Left renal pelvis (tissue), 4 donors: ENCODE measurements at regions not wholly inside any gene's neighbourhood (a gene's known extent, or its start where the extent isn't known, plus 50 kb on each side); places are given as distances from the start of the nearest gene placed in this dataset.
"Not testable (repeated sequence)": the region's sequence is repeated elsewhere in the genome, so short reads cannot be mapped to it uniquely, and the experiment has no call there.

ENCODE experiments used
- DNase-seq, 4 donors: peaks; one replicate each; pipeline ENCODE4 v3.0.0-alpha.2; 2013; ENCODE audit warnings: low read depth in 4 of 4, low spot score in 3 of 4

DNA sequence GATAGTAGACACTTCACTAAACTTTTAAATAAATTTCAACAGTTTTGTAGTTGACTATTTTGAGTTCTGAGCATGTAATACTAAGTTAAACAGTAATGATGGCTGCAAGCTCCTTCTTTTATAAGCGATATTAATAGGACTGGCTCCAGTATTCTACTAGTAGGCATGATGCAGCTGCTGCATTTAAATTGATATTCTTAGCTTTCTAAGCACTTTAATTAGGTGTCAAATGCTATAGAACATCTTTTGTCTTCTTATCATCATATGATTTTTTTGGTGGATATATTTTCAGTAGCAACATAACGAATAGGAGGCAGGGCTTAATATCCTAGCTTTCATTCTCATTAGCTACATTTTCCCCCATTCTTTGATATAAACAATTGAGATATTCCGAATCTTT lies 141.1 kb downstream of the FBXO4 start:
- no peak for DNase-seq

DNA sequence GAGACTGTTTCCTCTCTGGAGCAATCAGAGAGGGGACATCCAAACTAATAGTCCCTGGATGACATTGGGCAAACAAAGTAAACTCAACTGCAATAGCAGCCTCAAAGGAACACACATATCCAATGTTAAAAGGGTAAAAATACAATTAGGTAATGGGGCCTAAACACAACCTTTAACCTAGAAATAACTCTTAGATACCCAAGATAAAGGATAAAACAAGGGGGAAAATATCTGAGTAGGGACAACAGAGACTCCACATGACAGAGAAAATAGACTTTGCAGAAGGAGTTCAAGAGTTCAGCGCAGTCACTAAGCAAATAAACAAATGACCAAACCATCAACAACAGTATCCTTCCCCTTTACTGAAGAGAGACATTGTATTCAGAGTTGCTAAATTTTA lies 149.3 kb downstream of the FBXO4 start:
- DNase-seq, result no peak

DNA sequence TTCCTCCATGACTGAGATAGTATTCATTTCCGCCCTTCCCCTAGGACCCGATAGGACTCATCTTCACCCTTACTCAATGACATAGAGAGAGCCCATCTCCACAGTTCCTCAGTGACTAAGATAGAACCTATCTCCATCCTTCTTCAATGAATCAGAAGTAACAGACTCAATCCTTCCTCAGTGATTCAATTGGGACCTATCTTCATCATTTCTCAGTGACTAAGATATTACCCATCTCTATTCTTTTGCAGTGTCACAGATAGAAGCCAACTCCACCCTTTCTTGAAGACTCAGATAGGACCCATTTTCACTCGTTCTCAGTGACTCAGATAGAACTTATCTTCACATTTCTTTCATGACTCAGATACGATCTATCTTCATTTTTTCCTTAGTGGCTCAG lies 164.6 kb downstream of the FBXO4 start:
- no peak for DNase-seq

DNA sequence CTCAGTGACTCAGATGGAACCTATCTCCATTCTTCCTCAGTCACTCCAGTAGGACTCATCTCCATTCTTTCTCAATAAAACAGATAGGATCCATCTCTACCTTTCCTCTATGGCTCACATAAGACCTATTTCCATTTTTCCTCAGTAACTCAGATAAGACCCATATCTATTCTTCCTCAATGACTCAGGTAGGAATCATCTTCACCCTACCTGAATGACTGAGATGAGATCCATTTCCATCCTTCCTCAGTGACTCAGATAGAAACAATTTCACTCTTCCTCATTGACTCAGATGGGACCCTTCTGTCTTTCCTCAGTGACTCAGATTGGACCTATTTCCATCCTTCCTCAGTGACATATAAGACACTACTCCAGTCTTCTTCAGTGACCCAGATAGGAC lies 165.1 kb downstream of the FBXO4 start:
- DNase-seq, result no peak

DNA sequence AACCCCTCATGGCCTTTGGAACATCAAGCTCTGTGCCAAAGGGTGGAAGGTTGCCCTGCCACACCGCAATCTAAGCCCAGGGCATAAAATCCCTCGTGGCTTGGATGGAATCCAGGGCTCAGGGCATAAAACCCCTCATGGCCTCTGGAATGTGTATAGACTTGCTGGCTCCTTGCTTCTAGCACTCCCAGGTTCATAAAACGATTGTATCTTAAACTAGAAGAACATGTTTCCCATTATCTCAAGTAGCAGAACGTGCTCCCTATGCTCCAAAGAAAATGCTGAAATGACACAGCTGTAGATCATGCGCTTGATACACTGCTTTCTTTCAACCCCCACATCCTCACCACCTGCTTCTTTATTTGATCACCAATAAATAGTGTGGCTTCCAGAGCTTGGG lies 174.8 kb downstream of the FBXO4 start:
- not testable (repeated sequence) for DNase-seq

DNA sequence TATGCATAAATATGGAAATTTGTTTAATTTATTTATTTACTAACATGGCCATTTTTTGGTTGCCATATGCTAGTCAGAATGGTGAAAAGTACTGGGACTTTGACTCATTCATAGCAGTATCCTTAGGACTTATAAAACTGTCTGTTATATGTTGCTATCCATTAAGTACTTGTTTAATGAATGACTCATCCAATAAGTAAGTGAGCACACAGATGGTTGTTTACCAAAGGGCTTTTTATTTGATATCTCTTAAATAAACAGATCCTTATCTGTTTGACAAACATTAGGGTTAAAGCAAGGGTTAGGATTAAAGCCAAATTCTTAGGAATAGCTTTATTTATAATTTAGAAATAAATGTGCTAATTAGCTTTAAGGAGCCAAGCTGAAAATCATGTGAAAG lies 183.4 kb downstream of the FBXO4 start:
- no peak for DNase-seq

DNA sequence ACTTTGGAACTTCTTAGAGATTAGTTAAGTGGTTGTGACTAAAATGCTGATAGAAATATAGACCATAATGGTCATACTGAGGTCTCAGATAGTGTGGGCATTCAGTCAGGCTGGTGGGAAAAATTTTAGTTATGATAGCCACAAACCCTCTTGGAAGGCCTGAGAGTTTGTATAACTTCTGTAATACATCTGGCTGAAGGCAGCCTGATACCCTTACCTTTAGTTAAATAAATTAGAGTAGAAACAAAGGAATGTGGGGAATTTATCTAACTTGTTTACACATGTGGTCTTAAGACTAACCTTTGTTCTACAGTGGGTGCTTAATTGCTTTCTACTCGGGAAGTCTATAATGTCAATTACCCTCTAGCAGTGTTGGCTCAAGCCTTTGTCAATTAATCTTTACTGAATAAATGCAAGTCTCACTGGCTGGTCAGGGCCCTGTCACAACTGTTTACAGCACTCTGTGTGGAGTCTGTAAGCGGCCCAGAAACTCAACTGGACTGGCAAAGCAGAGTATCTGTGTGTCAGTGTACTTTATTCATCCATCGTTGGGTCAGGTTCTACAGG lies 184.0 kb downstream of the FBXO4 start:
- DNase-seq, result no peak

DNA sequence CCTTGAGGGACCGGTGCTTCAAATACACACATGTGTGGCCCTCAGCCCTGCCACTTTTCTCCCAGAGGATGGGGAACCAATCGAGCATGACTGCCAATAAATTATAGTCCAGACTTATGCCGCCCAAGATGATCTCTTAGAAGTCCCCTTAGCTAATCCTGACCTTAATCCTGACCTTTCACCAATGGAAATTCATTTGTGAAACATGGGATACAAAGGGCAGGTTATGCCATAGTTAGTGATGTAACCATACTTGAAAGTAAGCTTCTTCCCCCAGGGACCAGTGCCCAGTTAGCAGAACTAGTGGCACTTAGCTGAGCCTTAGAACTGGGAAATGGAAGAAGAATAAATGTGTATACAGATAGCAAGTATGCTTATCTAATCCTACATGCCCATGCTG lies 190.6 kb downstream of the FBXO4 start:
- not testable (repeated sequence) for DNase-seq

DNA sequence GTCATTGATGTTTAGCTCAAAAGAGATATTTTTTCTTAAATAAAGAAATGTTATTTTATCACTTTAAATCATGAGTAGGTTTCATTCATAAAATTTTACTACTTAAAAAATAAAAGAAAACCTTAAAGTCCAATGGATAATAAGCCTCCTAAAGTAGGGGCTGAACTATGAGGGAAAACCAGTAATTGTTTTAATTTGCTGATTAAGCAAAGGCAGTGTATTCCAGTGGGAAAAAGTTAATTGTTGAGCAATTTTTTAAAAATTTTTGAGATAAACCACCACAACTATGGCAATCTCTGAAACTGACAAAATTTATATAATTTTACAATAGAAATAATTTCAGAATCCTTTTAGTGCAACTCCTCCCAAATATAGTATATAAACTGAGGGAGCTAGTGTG lies 195.0 kb downstream of the FBXO4 start:
- no peak for DNase-seq

DNA sequence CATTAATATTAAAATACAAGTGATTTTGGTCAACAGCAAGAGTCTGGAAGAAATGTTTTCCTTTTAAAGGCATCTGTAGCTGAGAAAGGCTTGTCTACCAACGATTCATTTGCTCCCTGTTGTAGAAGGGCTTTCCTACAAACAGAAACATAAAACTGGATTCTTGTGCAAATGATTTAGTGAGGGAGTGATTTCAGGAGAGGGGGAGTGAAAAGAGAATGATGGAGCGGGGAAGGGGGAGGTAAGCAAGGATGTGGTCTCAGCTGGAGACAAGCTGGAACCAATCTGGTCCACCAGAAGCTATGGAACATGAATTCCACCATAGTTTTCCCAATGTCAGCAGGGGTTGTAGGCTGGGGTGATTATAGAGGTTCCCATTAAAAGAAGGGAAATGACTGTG lies 196.3 kb downstream of the FBXO4 start:
- DNase-seq, result peak in 3 of 4 donors; percentile 27 to 33 (median 27)

DNA sequence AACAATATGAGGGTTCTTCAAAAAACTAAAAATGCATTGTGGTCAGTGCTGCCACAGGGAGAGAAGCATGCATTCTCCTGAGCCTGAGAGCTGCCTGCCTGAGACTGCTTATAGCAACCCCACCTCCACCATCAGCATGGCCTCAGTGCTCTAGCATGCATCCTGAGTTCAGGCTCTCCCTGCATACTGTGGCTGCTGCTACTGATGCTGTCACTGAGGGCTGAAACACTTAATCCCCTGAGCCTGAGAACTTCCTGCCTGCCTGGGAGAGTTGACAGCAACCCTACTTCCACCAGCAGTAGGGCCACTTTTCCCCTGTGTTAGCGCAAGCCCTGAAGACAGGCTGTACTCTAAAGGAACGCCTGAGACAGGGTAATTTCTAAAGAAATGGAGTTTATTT lies 206.0 kb downstream of the FBXO4 start:
- DNase-seq, result no peak

DNA sequence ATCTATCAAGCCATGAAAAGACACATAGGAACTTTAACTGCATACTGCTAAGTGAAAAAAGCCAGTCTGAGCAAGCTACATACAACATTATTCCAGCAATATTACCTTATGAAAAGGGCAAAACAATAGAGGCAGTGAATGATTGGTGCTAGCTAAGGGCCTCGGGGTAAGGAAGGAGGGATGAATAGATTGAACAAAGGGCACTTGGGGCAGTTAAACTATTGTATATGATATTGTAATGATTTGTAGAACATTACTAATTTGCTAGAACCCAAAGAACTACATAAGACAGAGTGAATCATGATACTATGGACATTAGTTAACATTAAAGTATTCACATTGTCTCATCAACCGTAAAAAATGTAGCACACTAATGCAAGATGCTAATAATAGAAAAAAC lies 218.3 kb downstream of the FBXO4 start:
- DNase-seq, result no peak

DNA sequence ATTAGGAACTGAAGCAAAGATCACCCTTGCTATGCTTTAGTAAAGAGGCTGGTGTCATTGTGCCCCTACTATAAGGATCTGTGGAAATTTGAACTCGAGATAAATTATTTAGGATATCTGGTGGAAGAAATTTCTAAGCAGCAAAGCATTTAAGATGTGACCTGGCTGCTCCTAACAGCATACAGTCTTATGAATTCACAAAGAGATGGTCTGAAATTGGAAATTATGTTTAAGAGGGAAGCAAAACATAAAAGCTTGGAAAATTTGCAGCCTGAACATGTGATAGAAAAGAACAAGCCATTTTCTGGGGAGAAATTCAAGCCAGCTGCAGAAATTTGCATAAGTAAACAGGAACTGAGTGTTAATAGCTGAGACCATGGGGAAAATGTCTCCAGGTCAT lies 223.7 kb downstream of the FBXO4 start:
- DNase-seq, result no peak

DNA sequence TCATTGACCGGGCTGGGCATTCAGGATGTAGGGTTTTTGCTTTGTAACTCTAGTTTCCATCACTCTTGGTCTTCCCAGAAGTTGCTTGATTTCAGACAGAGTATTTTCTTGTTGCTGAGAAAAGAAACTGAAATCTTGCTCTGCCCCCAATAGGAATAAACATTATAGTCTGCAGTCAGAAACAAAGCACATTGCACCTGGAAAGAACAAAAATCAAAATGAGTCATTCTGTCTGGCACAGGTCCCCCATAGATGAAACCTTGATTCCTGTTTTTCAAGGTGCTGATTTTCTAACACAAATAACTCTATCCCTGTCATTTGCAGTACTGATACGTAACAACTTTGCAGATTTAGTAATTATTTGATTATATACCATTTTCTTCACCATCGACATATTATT lies 232.1 kb downstream of the FBXO4 start:
- DNase-seq, result no peak

DNA sequence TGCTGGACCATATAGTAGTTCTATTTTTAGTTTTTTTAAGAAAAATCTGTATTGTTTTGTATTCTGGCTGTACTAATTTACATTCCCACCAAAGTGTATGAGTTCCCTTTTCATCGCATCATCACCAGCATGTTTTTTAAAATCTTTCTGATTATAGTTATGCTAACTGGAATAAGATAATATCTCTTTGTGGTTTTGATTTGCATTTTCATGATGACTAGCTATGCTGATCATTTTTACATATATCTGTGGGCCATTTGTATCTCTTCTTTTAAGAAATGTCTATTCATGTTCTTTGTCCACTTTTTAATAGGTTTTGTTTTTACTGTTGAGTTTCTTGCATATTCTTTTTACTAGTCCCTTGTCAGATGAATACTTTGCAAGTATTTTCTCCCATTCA lies 238.0 kb downstream of the FBXO4 start:
- no peak for DNase-seq

DNA sequence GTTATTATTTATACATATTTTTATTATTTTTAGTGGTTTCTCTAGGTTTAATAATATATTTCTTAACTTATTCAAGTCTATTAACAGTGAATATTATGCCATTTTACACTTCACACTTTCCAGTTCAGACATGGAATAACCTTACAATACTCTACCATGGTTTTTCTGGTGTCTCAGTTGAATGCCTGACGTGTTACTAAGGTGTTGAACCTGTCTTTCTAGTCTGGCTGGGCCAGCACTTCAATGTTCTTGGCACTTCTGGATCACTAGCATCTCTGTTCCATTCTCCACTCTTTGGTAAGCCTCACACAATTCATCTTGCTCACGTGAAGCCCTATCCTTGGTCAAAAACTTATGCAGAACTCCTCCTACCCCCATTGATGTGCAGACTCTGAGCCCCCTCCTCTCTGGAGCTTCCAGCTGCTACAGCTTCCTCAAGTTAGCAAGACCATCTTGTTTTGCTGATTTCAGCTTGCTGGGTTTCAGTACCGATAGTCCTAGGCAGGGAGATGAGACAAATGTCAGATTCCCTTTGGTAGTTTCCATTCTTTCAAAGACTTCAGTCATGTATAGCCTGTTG lies 243.1 kb downstream of the FBXO4 start:
- no peak for DNase-seq

DNA sequence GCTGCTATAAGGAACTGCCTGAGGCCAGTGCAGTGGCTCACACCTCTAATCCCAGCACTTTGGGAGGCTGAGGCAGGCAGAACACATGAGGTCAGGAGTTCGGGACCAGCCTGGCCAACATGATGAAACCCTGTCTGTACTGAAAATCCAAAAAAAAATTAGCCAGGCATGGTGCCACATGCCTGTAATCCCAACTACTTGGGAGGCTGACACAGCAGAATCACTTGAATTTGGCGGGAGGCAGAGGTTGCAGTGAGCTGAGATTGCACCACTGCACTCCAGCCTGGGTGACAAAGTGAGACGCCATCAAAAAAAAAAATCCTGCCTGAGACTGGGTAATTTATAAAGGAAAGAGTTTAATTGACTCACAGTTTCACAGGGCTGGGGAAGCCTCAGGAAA lies 247.1 kb upstream of the GHR start:
- DNase-seq, result not testable (repeated sequence)

DNA sequence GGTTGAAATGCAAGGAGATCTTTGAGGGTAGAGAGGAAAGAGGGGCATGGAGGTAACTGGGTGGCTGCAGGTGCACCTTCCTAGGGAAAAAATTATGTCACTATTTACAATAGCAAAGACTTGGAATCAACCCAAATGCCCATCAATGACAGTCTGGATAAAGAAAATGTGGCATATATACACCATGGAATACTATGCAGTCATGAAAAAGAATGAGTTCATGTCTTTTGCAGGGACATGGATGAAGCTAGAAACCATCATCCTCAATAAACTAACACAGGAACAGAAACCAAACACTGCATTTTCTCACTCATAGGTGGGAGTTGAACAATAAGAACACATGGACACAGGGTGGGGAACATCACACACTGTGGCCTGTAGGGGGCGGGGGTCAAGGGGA lies 243.4 kb upstream of the GHR start:
- DNase-seq, result not testable (repeated sequence)

DNA sequence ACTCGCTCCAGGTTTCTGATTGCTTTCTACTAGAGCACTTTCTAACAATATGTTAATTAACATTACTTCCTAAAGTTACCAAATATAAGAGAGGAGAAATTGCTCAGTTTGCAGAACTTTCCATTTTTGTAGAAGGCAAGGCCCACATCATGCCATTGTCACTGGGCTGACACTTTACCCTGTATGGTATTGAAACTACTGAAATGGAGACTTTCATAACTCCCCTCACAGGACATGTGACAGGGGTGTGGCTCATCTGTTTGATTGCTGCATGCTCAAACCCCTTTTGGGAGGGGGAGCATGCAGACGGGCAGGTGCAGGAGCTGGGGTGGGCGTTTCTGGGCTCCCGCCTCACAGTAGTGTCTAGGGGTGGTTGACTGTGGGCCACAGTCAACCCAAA lies 206.3 kb upstream of the GHR start:
- no peak for DNase-seq

DNA sequence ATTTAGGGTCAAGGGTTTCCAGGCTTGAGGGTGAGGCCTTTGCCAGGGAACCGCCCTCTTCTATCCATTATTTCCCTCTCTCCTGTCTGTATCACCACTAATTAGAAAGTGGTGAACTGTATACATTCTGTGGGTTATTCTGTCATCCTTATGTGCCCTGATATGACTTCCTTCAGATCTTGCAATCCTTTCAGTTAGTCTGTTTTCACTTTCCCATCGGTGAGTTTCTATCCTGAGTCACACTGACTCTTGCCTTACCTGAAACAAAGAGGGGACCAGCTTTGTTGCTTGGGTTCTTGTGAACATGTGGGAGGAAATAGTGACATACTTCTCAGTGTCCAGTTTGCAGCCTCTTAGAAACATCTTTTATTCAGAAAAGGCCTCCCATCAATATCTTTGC lies 205.4 kb upstream of the GHR start:
- DNase-seq, result no peak

DNA sequence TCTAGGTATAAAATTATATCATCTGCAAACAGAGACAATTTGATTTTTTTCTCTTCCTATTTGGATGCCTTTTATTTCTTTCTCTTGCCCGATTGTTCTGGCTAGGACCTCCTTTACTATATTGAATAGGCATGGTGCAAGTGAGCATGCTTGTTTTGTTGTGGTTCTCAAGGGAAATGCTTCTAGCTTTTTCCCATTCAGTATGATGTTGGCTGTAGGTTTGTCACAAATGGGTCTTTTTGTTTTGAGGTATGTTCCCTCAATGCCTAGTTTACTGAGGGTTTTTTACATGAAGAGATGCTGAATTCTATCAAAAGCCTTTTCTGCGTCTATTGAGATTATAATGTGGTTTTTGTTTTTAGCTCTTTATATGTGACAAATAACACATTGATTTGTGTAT lies 198.2 kb upstream of the GHR start:
- no peak for DNase-seq

DNA sequence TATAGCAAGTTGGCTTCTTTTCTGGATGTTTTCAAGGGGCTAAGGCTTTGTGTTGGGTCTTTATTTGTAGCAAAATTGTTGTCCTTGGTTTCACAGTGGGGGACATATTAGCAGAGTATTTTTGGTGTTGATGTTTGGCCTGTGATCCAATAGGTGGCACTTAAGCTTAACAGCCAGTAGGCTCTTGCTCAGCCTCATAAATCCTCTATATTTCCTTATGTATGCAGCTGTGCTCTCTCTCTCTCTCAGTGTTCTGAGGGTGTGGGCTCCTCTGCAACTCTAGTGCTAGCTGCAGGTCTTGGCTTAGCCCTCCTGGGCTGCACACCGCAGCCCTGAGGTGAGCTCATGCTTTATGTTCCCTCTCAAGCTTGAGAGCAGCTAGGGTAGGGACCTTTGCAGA lies 195.0 kb upstream of the GHR start:
- no peak for DNase-seq

DNA sequence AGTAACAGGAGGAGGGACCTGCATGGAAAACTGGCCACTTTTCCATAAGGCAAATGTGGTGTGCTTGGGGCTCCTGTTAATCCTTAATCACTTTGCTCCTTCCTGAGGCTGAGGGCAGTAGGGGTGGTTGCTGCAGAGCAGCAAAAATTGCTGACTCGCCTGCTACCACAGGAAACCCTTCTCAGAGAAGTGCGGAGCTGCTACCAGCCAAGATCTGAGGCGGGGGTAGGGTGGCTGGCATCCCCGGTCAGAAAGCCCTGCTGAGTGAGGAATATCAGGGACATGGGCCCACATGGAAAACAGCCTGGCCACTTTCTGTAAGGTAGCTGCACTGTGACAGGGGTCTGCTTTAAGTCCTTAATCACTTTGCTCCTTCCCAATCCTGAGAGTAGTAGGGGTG lies 192.4 kb upstream of the GHR start:
- DNase-seq, result no peak
